Neural progenitor cell (in vitro differentiated cells): ENCODE measurements at regions not wholly inside any gene's neighbourhood (a gene's known extent, or its start where the extent isn't known, plus 50 kb on each side); places are given as distances from the start of the nearest gene placed in this dataset.

Source experiments
- DNase-seq: peaks from one replicate; pipeline ENCODE4 v3.0.0-alpha.2; 2016; ENCODE audit warnings: low spot score
- H2AFZ ChIP-seq: fragments of 200-600 bp; sonication (generic); replicated peaks from 2 replicates; pipeline ENCODE4 v1.6.1; 2016; ENCODE audit warnings: antibody characterized with exemption
- H3F3A ChIP-seq: fragments of 200-600 bp; sonication (generic); 2 replicates; pipeline ENCODE4 v1.6.1; 2016; ENCODE audit warnings: antibody characterized with exemption, low read depth
- H3K27ac ChIP-seq: fragments of 200-600 bp; sonication (generic); 2 replicates; pipeline ENCODE4 v1.5.1; 2016; ENCODE audit warnings: mild to moderate bottlenecking
- H3K27me3 ChIP-seq: fragments of 200-600 bp; sonication (generic); 2 replicates; pipeline ENCODE4 v1.6.1; 2016; ENCODE audit warnings: mild to moderate bottlenecking, moderate library complexity
- H3K36me3 ChIP-seq: fragments of 200-600 bp; sonication (generic); 2 replicates; pipeline ENCODE4 v1.5.1; 2016
- H3K4me1 ChIP-seq: fragments of 200-600 bp; sonication (generic); 2 replicates; pipeline ENCODE4 v1.6.1; 2016; ENCODE audit warnings: mixed run types
- H3K4me2 ChIP-seq: fragments of 200-600 bp; sonication (generic); 2 replicates; pipeline ENCODE4 v1.6.1; 2016
- H3K4me3 ChIP-seq: fragments of 200-600 bp; sonication (generic); 2 replicates; pipeline ENCODE4 v1.5.1; 2016
- H3K79me2 ChIP-seq: fragments of 200-600 bp; sonication (generic); 2 replicates; pipeline ENCODE4 v1.6.1; 2016; ENCODE audit warnings: low read depth
- H3K9ac ChIP-seq: fragments of 200-600 bp; sonication (generic); 2 replicates; pipeline ENCODE4 v1.6.1; 2016
- H3K9me3 ChIP-seq: fragments of 200-600 bp; sonication (generic); 2 replicates; pipeline ENCODE4 v1.5.1; 2016; ENCODE audit warnings: low read depth
- H4K20me1 ChIP-seq: fragments of 200-600 bp; sonication (generic); 2 replicates; pipeline ENCODE4 v1.6.1; 2016; ENCODE audit warnings: low read depth
- H3K27ac Mint-ChIP-seq: 3 replicates; pipeline ENCODE4 v1.8.0; 2021; ENCODE audit warnings: mixed read lengths
- H3K27me3 Mint-ChIP-seq: 2 replicates; pipeline ENCODE4 v1.8.0; 2022; ENCODE audit warnings: low read depth, mild to moderate bottlenecking, inconsistent platforms, moderate library complexity, mixed read lengths; ENCODE audit not compliant: insufficient read depth
- H3K36me3 Mint-ChIP-seq: 3 replicates; pipeline ENCODE4 v1.8.0; 2021; ENCODE audit warnings: mixed read lengths
- H3K4me1 Mint-ChIP-seq: 3 replicates; pipeline ENCODE4 v1.8.0; 2021; ENCODE audit warnings: mixed read lengths
- H3K4me3 Mint-ChIP-seq: 3 replicates; pipeline ENCODE4 v1.8.0; 2021; ENCODE audit warnings: mild to moderate bottlenecking, moderate library complexity, mixed read lengths
- H3K9me3 Mint-ChIP-seq: 3 replicates; pipeline ENCODE4 v1.8.0; 2020; ENCODE audit warnings: mixed read lengths
- CTCF ChIP-seq: fragments of 200-600 bp; sonication (generic); IDR thresholded peaks from 2 replicates; pipeline ENCODE4 v1.5.1; 2017; ENCODE audit warnings: antibody characterized with exemption, mild to moderate bottlenecking
- EZH2 ChIP-seq: fragments of 200-600 bp; sonication (generic); IDR thresholded peaks from 2 replicates; pipeline ENCODE4 v1.6.1; 2017; ENCODE audit warnings: antibody characterized with exemption, mild to moderate bottlenecking, moderate library complexity
- EZH2phosphoT487 ChIP-seq: fragments of 200-600 bp; sonication (generic); IDR thresholded peaks from 2 replicates; pipeline ENCODE4 v1.6.1; 2017; ENCODE audit warnings: antibody characterized with exemption

- Histone ChIP-seq H3K4me1 (no peaks in the 10 kb centered on the region), H3K27me3 (no peaks in the 10 kb centered on the region), H3K79me2 (no peaks in the 10 kb centered on the region), H2AFZ (no peak overlapping the region), H3K9ac (no peak overlapping the region), H3F3A (no peaks in the 10 kb centered on the region), H3K27ac (no peak overlapping the region), H3K36me3 (no peaks in the 10 kb centered on the region), H3K4me2 (no peak overlapping the region), H3K4me3 (no peak overlapping the region), H4K20me1 (no peaks in the 10 kb centered on the region), H3K9me3 (peaks cover 7% of the 10 kb centered on the region)
- no peak for TF ChIP-seq EZH2phosphoT487
- no peak for TF ChIP-seq CTCF
- H3K27me3 Mint-ChIP-seq = peaks cover 2% of the 10 kb centered on the region
- H3K9me3 Mint-ChIP-seq = peaks cover 3% of the 10 kb centered on the region
- H3K4me1 Mint-ChIP-seq = peaks cover 5% of the 10 kb centered on the region
- H3K4me3 Mint-ChIP-seq = no peak overlapping the region
- no peak overlapping the region for H3K27ac Mint-ChIP-seq
- no peaks in the 10 kb centered on the region for H3K36me3 Mint-ChIP-seq
- DNase-seq = no peak
Observed at GRCh38 chr13:55990631-55991030, 1150.1 kb upstream of the PRR20A start.

GRCh38 chr13:55991666-55992065, 1149.1 kb upstream of the PRR20A start:
- Histone ChIP-seq H3K9me3 (no peaks in the 10 kb centered on the region), H4K20me1 (no peaks in the 10 kb centered on the region), H3K4me3 (no peak overlapping the region), H3K9ac (no peak overlapping the region), H3K27ac (no peak overlapping the region), H3K36me3 (no peaks in the 10 kb centered on the region), H3F3A (no peaks in the 10 kb centered on the region), H3K27me3 (no peaks in the 10 kb centered on the region), H3K4me1 (no peaks in the 10 kb centered on the region), H3K79me2 (no peaks in the 10 kb centered on the region), H2AFZ (no peak overlapping the region), H3K4me2 (no peak overlapping the region)
- no peaks in the 10 kb centered on the region for H3K27me3 Mint-ChIP-seq
- TF ChIP-seq EZH2 (no peak), CTCF (no peak), EZH2phosphoT487 (no peak)
- no peak overlapping the region for H3K27ac Mint-ChIP-seq
- no peak for DNase-seq
- no peak overlapping the region for H3K4me3 Mint-ChIP-seq
- no peaks in the 10 kb centered on the region for H3K36me3 Mint-ChIP-seq
- no peaks in the 10 kb centered on the region for H3K9me3 Mint-ChIP-seq
- peaks cover 5% of the 10 kb centered on the region for H3K4me1 Mint-ChIP-seq

- no peak overlapping the region for H3K4me2 ChIP-seq
- DNase-seq = no peak
Observed at GRCh38 chr13:55992145-55992544, 1148.6 kb upstream of the PRR20A start.

More at GRCh38 chr13:55992145-55992544, 1148.6 kb upstream of the PRR20A start:
- no peak overlapping the region for H3K9ac ChIP-seq
- H3K27ac Mint-ChIP-seq = no peak overlapping the region
- H4K20me1 ChIP-seq = no peaks in the 10 kb centered on the region
- H3K4me3 Mint-ChIP-seq = no peak overlapping the region
- peaks cover 5% of the 10 kb centered on the region for H3K4me1 Mint-ChIP-seq
- no peaks in the 10 kb centered on the region for H3K9me3 ChIP-seq
- no peaks in the 10 kb centered on the region for H3K4me1 ChIP-seq
- H3K27ac ChIP-seq = no peak overlapping the region
- H3F3A ChIP-seq = no peaks in the 10 kb centered on the region
- H3K9me3 Mint-ChIP-seq = no peaks in the 10 kb centered on the region
- no peaks in the 10 kb centered on the region for H3K36me3 ChIP-seq
- H3K79me2 ChIP-seq = no peaks in the 10 kb centered on the region
- H3K27me3 Mint-ChIP-seq = no peaks in the 10 kb centered on the region
- no peaks in the 10 kb centered on the region for H3K27me3 ChIP-seq
- no peak overlapping the region for H2AFZ ChIP-seq
- no peak overlapping the region for H3K4me3 ChIP-seq
- no peak for TF ChIP-seq EZH2phosphoT487
- no peak for TF ChIP-seq EZH2
- no peak for TF ChIP-seq CTCF
- H3K36me3 Mint-ChIP-seq = no peaks in the 10 kb centered on the region
